SK-N-SH (cell line): ENCODE measurements at regions not wholly inside any gene's neighbourhood (a gene's known extent, or its start where the extent isn't known, plus 50 kb on each side); places are given as distances from the start of the nearest gene placed in this dataset.

Experiments
- CTCF ChIA-PET: fragments of 300-600, 350-600 bp; formaldehyde crosslinking; extraction: SDS; loops from one replicate; lab custom pipeline; 2021; lab: Yijun Ruan, JAX
- POLR2A ChIA-PET: fragments of 350-600 bp; sonication (Branson Sonifier 250); formaldehyde crosslinking; extraction: SDS; loops from one replicate; lab custom pipeline; 2020; ENCODE audit warnings: antibody characterized with exemption, inconsistent platforms; lab: Yijun Ruan, JAX
- DNase-seq: peaks from one replicate; pipeline ENCODE4 v3.0.0; 2012
- H2AFZ ChIP-seq: fragments of 200-600 bp; sonication (generic); 2 replicates; pipeline ENCODE4 v1.8.1; 2016; ENCODE audit warnings: antibody characterized with exemption, mild to moderate bottlenecking, low read depth
- H3F3A ChIP-seq: fragments of 200-600 bp; sonication (generic); replicated peaks from 2 replicates; pipeline ENCODE3; 2016; ENCODE audit warnings: antibody characterized with exemption, mild to moderate bottlenecking; ENCODE audit not compliant: insufficient read depth
- H3K27ac ChIP-seq, 2 experiments: fragments of 200-500 bp in 1 of 2; fragments of 200-600 bp in 1 of 2; sonication (Bioruptor generic) in 1 of 2; sonication (generic), shearing (Covaris generic) in 1 of 2; 2 replicates each; pipeline versions ENCODE4 v1.5.1 to v1.6.1; 2014 to 2016; ENCODE audit warnings: low read depth in 2 of 2, inconsistent platforms in 1 of 2, low read length in 1 of 2, mild to moderate bottlenecking in 1 of 2, mixed read lengths in 1 of 2
- H3K27me3 ChIP-seq: fragments of 200-600 bp; sonication (generic), shearing (Covaris generic); 2 replicates; pipeline ENCODE4 v1.6.1; 2016; ENCODE audit warnings: mixed run types; ENCODE audit not compliant: insufficient read depth
- H3K36me3 ChIP-seq, 2 experiments: fragments of 200-500 bp in 1 of 2; fragments of 200-600 bp in 1 of 2; sonication (Bioruptor generic) in 1 of 2; sonication (generic) in 1 of 2; replicated peaks in 1 of 2; 2 replicates each; pipeline versions ENCODE3 to v1.5.1; 2014 to 2016; ENCODE audit warnings: low read length in 1 of 2, mild to moderate bottlenecking in 1 of 2; ENCODE audit not compliant: insufficient read depth in 2 of 2, control insufficient read depth in 1 of 2
- H3K4me1 ChIP-seq, 2 experiments: fragments of 200-500 bp in 1 of 2; fragments of 200-600 bp in 1 of 2; sonication (Bioruptor generic) in 1 of 2; sonication (generic), shearing (Covaris generic) in 1 of 2; 2 replicates each; pipeline versions ENCODE4 v1.5.1 to v1.6.1; 2014 to 2016; ENCODE audit warnings: low read depth in 1 of 2, low read length in 1 of 2, mixed run types in 1 of 2; ENCODE audit not compliant: insufficient read depth in 2 of 2, control insufficient read depth in 1 of 2
- H3K4me2 ChIP-seq: fragments of 200-600 bp; sonication (generic), shearing (Covaris generic); 2 replicates; pipeline ENCODE4 v1.6.1; 2017; ENCODE audit warnings: mixed run types
- H3K4me3 ChIP-seq, 2 experiments: fragments of 200-500 bp in 1 of 2; fragments of 200-600 bp in 1 of 2; sonication (Bioruptor generic) in 1 of 2; sonication (generic), shearing (Covaris generic) in 1 of 2; 2 replicates each; pipeline versions ENCODE4 v1.5.1 to v1.8.1; 2014 to 2016; ENCODE audit warnings: low read depth in 2 of 2, inconsistent platforms in 1 of 2, low read length in 1 of 2, mild to moderate bottlenecking in 1 of 2, mixed read lengths in 1 of 2, moderate library complexity in 1 of 2
- H3K79me2 ChIP-seq: fragments of 200-600 bp; sonication (generic); 2 replicates; pipeline ENCODE4 v1.8.1; 2017; ENCODE audit warnings: mild to moderate bottlenecking; ENCODE audit not compliant: insufficient read depth
- H3K9ac ChIP-seq: fragments of 200-600 bp; sonication (generic); 2 replicates; pipeline ENCODE4 v1.6.1; 2017; ENCODE audit warnings: mixed run types
- H3K9me2 ChIP-seq: fragments of 200-600 bp; sonication (generic); 2 replicates; pipeline ENCODE4 v1.6.1; 2017; ENCODE audit warnings: mixed run types
- H3K9me3 ChIP-seq: fragments of 200-600 bp; sonication (generic); 2 replicates; pipeline ENCODE4 v1.6.1; 2017; ENCODE audit warnings: mixed run types, mild to moderate bottlenecking, moderate library complexity
- H4K20me1 ChIP-seq: fragments of 200-600 bp; sonication (generic); 2 replicates; pipeline ENCODE4 v1.6.1; 2017; ENCODE audit warnings: mild to moderate bottlenecking, mixed run types; ENCODE audit not compliant: insufficient read depth
- CHD2 ChIP-seq: fragments of 150-350 bp; IDR thresholded peaks from 2 replicates; pipeline ENCODE4 v1.6.1; 2018; ENCODE audit warnings: low read length; ENCODE audit not compliant: partially characterized antibody
- EP300 ChIP-seq, 2 experiments: IDR thresholded peaks; 2 replicates each; pipeline versions ENCODE4 v1.4.0 to v1.6.1; 2012; ENCODE audit warnings: borderline replicate concordance in 1 of 2, low read depth in 1 of 2, low read length in 1 of 2
- FOXM1 ChIP-seq: IDR thresholded peaks from 2 replicates; pipeline ENCODE4 v1.4.0; 2012; ENCODE audit warnings: low read depth, mild to moderate bottlenecking
- GATA2 ChIP-seq: sonication (generic); formaldehyde crosslinking; IDR thresholded peaks from 2 replicates; pipeline ENCODE4 v1.5.0; 2020; ENCODE audit warnings: mild to moderate bottlenecking, missing genetic modification reagents
- MEF2A ChIP-seq: IDR thresholded peaks from 2 replicates; pipeline ENCODE4 v1.4.0; 2012; ENCODE audit warnings: low read depth, borderline replicate concordance
- MXI1 ChIP-seq: IDR thresholded peaks from 2 replicates; pipeline ENCODE4 v1.6.1; 2012; ENCODE audit warnings: mild to moderate bottlenecking, low read depth, low read length, improper control_type of control experiment
- NFIC ChIP-seq: IDR thresholded peaks from 2 replicates; pipeline ENCODE4 v1.4.0; 2012; ENCODE audit warnings: borderline replicate concordance
- POLR2AphosphoS5 ChIP-seq: IDR thresholded peaks from 2 replicates; pipeline ENCODE4 v1.6.1; 2012; ENCODE audit warnings: low read depth, low read length
- RAD21 ChIP-seq: IDR thresholded peaks from 2 replicates; pipeline ENCODE4 v1.6.1; 2012; ENCODE audit warnings: mild to moderate bottlenecking, low read length
- RCOR1 ChIP-seq: fragments of 150-350 bp; IDR thresholded peaks from 2 replicates; pipeline ENCODE4 v1.6.1; 2017; ENCODE audit warnings: antibody characterized with exemption, low read length
- SMC3 ChIP-seq: IDR thresholded peaks from 2 replicates; pipeline ENCODE4 v1.6.1; 2012; ENCODE audit warnings: low read depth, low read length, improper control_type of control experiment
- TEAD4 ChIP-seq: IDR thresholded peaks from 2 replicates; pipeline ENCODE4 v1.4.0; 2012; ENCODE audit warnings: mild to moderate bottlenecking, borderline replicate concordance; ENCODE audit not compliant: insufficient read depth
- YY1 ChIP-seq: IDR thresholded peaks from 2 replicates; pipeline ENCODE4 v1.4.0; 2012; ENCODE audit warnings: low read depth, mild to moderate bottlenecking
- WGBS: methylation state at CpG from one replicate; pipeline ENCODE4 v1.1.6; 2017; ENCODE audit warnings: low lambda C conversion rate; 5-methylcytosine and 5-hydroxymethylcytosine counted together
- TF ChIP-seq, protein P1 (sequence below): IDR thresholded peaks from 2 replicates; pipeline ENCODE4; 2012
- TF ChIP-seq, protein P2 (sequence below): fragments of 150-350 bp; IDR thresholded peaks from 2 replicates; pipeline ENCODE4 v1.6.1; 2017; ENCODE audit warnings: antibody characterized with exemption, low read length, low read depth, borderline replicate concordance
- TF ChIP-seq, protein P3 (sequence below): IDR thresholded peaks from 2 replicates; pipeline ENCODE4 v1.4.0; 2012; ENCODE audit warnings: low read depth, borderline replicate concordance
- TF ChIP-seq, protein P4 (sequence below): IDR thresholded peaks from 2 replicates; pipeline ENCODE4 v1.4.0; 2012; ENCODE audit warnings: low read depth

- no peak for TF ChIP-seq CHD2
- TF ChIP-seq TEAD4 = no peak
- TF ChIP-seq, protein P1, sequence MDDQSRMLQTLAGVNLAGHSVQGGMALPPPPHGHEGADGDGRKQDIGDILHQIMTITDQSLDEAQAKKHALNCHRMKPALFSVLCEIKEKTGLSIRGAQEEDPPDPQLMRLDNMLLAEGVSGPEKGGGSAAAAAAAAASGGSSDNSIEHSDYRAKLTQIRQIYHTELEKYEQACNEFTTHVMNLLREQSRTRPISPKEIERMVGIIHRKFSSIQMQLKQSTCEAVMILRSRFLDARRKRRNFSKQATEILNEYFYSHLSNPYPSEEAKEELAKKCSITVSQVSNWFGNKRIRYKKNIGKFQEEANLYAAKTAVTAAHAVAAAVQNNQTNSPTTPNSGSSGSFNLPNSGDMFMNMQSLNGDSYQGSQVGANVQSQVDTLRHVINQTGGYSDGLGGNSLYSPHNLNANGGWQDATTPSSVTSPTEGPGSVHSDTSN = no peak
- no peak for TF ChIP-seq POLR2AphosphoS5
- TF ChIP-seq MEF2A = no peak
- no peak for TF ChIP-seq RCOR1
- TF ChIP-seq, protein P2, sequence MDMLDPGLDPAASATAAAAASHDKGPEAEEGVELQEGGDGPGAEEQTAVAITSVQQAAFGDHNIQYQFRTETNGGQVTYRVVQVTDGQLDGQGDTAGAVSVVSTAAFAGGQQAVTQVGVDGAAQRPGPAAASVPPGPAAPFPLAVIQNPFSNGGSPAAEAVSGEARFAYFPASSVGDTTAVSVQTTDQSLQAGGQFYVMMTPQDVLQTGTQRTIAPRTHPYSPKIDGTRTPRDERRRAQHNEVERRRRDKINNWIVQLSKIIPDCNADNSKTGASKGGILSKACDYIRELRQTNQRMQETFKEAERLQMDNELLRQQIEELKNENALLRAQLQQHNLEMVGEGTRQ = no peak
- TF ChIP-seq, protein P3, sequence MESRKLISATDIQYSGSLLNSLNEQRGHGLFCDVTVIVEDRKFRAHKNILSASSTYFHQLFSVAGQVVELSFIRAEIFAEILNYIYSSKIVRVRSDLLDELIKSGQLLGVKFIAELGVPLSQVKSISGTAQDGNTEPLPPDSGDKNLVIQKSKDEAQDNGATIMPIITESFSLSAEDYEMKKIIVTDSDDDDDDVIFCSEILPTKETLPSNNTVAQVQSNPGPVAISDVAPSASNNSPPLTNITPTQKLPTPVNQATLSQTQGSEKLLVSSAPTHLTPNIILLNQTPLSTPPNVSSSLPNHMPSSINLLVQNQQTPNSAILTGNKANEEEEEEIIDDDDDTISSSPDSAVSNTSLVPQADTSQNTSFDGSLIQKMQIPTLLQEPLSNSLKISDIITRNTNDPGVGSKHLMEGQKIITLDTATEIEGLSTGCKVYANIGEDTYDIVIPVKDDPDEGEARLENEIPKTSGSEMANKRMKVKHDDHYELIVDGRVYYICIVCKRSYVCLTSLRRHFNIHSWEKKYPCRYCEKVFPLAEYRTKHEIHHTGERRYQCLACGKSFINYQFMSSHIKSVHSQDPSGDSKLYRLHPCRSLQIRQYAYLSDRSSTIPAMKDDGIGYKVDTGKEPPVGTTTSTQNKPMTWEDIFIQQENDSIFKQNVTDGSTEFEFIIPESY = no peak
- no peak for TF ChIP-seq SMC3
- TF ChIP-seq FOXM1 = no peak
- no peak for TF ChIP-seq RAD21
- TF ChIP-seq, protein P4, sequence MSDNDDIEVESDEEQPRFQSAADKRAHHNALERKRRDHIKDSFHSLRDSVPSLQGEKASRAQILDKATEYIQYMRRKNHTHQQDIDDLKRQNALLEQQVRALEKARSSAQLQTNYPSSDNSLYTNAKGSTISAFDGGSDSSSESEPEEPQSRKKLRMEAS = no peak
- no peak for TF ChIP-seq YY1
- Histone ChIP-seq H3K36me3 (no peaks in the 10 kb centered on the region), H3K9me3 (no peaks in the 10 kb centered on the region), H3K27ac (no peak overlapping the region), H3K9ac (no peak overlapping the region), H3K4me3 (no peak overlapping the region), H3K9me2 (no peaks in the 10 kb centered on the region), H3K4me1 (peaks cover 2 to 5% of the 10 kb centered on the region in 2 experiments; a peak in 2 of 4 replicates), H3K4me2 (no peak overlapping the region), H4K20me1 (no peaks in the 10 kb centered on the region), H3F3A (no peaks in the 10 kb centered on the region), H3K79me2 (no peaks in the 10 kb centered on the region), H2AFZ (no peak overlapping the region), H3K27me3 (no peaks in the 10 kb centered on the region)
- no peak for DNase-seq
- CTCF ChIA-PET = interaction anchor here (0.9 to 12.2 kb wide), 20 partner anchors 8 to 707 kb away, joined by 3 to 231 read pairs (median 5); no protein-coding TSS in a partner anchor
- POLR2A ChIA-PET = no interaction called here
- WGBS = 38% methylated on average over 4 of the region's 4 CpGs
These were observed 394.5 kb upstream of the HNRNPA3 start for GRCh38 chr2:176818076-176818475.

DNA sequence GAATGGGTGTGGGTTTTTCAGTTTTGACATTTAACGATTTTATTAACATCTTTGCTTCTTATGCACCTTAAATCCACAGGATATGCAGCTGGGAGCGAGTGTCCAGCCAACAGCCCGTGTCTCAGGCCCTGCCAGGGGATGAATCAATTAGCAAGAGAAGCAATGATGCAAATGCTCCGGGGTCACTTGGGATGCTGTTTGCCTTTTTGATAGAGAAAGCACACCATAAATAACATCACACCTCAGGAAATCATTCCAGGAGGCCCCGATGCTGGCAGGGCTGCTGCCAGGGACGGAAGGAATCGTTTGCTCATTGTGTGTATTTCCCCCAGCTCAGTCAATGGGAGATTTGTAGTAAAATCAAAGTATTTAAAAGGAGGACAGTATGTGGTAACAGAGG lies 394.0 kb upstream of the HNRNPA3 start:
- H3K79me2 ChIP-seq = no peaks in the 10 kb centered on the region
- no peaks in the 10 kb centered on the region for H3K9me3 ChIP-seq
- H3K4me2 ChIP-seq = no peak overlapping the region
- no peak overlapping the region for H3K4me3 ChIP-seq
- ChIA-PET CTCF (interaction anchor here (1.1 to 12.2 kb wide), 10 partner anchors 7 to 692 kb away, joined by 3 to 231 read pairs (median 6); no protein-coding TSS in a partner anchor), POLR2A (no interaction called here)
- TF ChIP-seq EP300 (IDR thresholded peaks at IDR 0.05; ENCODE audit: borderline replicate concordance in 1 of 2, low read depth in 1 of 2, low read length in 1 of 2) (no peak), GATA2 (CRISPR knock-in tag) (no peak), NFIC (no peak), MXI1 (no peak), TEAD4 (no peak)
- 54% methylated on average over 7 of the region's 7 CpGs for WGBS
- H2AFZ ChIP-seq = no peak overlapping the region
- no peaks in the 10 kb centered on the region for H3K9me2 ChIP-seq
- H3K36me3 ChIP-seq = no peaks in the 10 kb centered on the region
- H4K20me1 ChIP-seq = no peaks in the 10 kb centered on the region
- no peaks in the 10 kb centered on the region for H3K27me3 ChIP-seq
- peaks cover 2 to 5% of the 10 kb centered on the region in 2 experiments; a peak in 2 of 4 replicates for H3K4me1 ChIP-seq
- DNase-seq = no peak
- H3K27ac ChIP-seq = no peak overlapping the region
- H3K9ac ChIP-seq = no peak overlapping the region
- no peaks in the 10 kb centered on the region for H3F3A ChIP-seq
